ENCODE measurements at regions not wholly inside any gene's neighbourhood (a gene's known extent, or its start where the extent isn't known, plus 50 kb on each side); places are given as distances from the start of the nearest gene placed in this dataset.

- TF ChIP-seq CTCF (conservative IDR thresholded peaks at IDR 0.05; ENCODE audit: low read depth in 2 of 2) (no peak), ETS1 (IDR thresholded peaks at IDR 0.05) (no peak), STAT1 (IDR thresholded peaks at IDR 0.05; ENCODE audit: unreplicated experiment) (no peak), ZNF462 (CRISPR knock-in tag; IDR thresholded peaks at IDR 0.05) (no peak), EZH2 (IDR thresholded peaks at IDR 0.05; ENCODE audit: low read depth, unreplicated experiment) (no peak)
Measured at GRCh38 chr17:5921512-5922282, 148.5 kb upstream of the WSCD1 start (continued).
